COR-L47 (cell line): ENCODE measurements at regions not wholly inside any gene's neighbourhood (a gene's known extent, or its start where the extent isn't known, plus 50 kb on each side); places are given as distances from the start of the nearest gene placed in this dataset.

Source experiments
- DNase-seq: peaks from one replicate; lab custom pipeline; 2025; lab: John Stamatoyannopoulos, UW

DNA sequence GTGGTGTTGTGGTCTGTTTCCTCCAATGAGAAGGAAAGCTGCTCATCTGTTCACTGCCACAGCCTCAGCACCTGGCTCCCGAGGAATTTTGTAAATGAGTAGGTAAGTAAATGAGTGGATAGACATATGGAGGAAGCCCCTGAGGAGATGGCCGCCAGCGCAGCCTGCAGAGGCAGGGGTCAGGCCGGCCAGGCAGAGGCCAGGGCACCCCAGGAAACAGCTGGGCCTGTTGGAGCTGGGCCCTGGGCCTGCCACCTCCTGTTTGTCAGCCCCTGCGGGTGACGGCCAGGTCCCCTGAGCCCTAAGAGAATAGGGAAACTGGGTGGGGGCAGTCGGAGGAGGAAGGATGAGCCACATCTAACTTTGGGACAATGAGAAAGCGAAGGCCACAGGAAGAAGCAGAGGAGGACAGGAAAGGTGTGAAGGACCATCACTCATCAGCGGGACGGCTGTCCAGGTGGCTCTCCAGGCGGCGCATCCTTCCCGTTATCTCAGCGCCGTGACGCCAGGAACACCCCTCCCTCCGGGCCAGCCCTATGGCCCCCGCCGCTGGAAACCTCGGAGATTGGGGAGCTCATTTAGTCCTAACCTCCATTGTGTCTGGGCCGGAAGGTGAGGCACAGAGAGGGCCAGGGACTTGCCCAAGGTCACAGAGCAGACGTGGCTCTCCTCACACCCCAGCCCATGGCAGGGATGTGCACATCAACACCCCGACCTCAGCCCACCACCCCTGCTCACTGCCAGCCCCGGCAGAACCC, 142.3 kb upstream of the UNC5B start:
- DNase-seq: no peak

DNA sequence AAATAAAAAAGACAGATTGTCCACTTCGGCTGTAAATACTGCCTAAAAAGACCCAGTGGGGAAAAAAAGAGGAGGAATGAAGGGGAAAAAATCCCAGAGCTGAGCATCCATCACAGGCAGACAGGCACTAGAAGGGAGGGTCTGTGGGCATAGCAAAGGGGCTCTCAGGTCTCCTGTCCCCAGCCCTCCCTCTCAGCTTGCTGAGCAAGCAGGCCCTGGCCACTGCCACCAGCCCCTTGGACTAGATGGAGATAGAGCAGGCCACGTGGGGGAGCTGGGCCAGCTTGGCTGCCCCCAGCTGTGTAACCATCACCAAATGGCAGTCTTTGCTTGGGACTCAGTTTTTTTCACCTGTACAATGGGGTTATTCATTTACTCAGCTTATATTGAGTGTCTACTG, 141.6 kb upstream of the UNC5B start:
- no peak for DNase-seq

DNA sequence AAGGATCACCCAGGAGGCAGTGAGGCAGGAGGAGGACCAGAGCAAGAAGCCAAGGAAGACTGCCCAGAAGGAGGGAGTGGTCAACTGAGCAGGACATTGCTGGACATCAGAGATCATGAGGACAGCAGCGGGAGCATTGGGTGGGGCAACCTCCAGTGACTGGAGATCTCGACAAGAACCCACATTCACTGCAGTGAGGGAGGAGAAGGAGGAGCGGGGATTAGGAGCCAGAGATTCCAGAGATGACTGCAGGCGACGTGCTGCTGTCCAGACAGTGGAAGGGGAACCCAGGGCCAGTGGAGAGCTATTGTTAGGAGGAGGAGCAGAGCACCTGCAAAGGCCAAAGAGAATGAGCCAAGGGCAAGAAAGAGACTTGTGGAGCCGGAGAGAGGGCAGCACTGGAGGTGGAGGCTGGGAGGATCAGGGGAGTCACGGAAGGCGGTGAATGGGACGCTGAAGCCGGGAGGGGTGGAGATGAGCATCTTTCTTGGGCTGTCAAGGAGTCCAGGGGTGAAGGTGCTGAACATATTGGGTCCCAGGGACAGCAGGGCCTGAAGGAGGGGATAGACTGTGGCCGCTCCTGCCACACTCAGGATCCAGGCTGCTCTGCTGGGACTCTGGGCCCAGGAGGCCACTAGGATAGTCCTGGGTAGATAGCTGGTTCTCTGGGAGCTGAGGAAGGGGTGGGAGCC, 140.1 kb upstream of the UNC5B start:
- no peak for DNase-seq

DNA sequence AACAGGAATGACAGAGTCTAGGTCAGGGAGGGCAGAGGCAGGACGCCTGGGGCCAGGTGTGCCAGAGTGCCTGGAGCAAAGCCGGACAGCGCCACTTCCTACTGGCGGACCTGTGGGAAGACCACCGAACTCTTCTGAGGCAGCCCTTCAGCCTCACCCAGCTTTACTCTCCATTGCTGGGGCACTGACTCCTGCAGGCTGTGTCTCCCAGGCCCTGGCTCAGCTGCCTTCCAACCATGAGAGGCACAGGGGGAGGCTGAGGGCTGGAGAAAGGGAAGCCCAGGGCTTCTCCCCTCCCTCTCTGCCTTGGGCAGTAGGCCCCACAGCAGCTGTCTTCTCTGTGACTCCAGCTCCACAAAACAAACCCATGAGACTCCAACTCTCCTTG, 139.6 kb upstream of the UNC5B start:
- no peak for DNase-seq

DNA sequence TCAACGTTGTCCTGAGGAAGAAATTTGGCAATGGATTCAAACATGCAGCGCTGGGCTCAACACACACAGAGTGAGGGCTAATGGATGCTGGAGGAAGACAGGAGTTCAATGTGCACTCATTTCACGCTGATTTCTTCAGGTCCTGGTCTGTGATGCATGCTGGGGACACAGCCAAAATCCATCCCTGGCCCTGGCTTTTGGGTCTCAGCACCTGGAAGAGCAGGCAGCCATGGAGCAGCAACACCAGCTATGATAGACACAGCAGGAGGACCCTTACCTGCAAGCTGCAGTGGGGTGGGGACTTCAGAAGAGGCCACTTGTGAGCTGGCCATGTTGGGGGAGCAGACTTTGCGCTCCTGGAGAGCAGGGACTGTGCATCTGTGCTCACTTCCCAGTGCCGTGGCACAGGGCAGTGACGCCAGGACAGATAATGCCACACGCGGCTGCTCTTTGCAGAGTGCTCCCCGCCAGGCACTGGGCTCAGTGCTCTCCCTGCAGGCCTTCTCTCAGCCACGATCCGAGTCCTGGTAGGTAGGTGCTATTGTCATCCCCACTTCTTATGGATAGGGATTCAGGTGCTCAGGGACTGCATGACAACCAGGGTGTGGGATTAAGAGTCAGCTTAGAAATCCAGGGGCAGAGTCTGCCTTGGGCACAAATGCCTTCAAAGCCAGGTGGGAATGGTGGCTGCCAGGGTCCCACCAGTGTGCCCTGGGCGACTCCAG, 138.8 kb upstream of the UNC5B start:
- DNase-seq: no peak

GRCh38 chr10:71074176-71074755, 138.1 kb upstream of the UNC5B start:
- DNase-seq: no peak

DNA sequence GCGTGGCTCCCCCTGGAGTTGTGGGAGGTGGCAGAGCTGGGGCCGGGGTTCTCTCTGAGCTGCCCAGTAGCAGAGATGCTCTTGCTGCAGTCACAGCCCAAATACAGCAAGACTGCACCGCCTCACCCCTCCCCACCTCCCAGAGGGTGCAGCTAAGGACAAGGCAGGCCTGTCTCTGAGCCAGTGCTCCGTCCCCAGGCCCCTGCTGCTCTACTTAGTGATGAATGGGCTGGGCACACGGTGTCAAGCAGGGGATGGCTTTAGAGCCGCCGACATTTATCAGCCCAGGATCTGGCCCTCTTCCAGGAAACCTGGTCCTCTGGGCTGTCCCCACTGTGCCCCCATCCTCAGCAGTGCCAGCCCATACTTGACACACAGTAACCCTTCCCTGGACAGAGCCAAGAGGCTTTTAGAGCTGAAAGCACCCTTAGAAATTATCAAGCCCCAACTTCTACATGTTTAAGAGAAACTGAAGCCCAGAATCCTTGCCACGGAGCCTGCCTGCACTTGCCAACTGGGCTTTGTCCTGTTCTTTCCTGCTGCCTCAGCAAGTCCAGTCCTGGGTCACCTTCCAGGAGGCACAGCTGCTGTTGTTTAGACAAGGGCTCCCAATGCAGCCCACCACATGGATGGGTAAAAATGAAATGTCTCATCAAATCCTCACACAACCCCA, 137.1 kb upstream of the UNC5B start:
- DNase-seq: peak; percentile 22

- no peak for DNase-seq
Measured at GRCh38 chr10:71075759-71076472, 136.5 kb upstream of the UNC5B start.

DNA sequence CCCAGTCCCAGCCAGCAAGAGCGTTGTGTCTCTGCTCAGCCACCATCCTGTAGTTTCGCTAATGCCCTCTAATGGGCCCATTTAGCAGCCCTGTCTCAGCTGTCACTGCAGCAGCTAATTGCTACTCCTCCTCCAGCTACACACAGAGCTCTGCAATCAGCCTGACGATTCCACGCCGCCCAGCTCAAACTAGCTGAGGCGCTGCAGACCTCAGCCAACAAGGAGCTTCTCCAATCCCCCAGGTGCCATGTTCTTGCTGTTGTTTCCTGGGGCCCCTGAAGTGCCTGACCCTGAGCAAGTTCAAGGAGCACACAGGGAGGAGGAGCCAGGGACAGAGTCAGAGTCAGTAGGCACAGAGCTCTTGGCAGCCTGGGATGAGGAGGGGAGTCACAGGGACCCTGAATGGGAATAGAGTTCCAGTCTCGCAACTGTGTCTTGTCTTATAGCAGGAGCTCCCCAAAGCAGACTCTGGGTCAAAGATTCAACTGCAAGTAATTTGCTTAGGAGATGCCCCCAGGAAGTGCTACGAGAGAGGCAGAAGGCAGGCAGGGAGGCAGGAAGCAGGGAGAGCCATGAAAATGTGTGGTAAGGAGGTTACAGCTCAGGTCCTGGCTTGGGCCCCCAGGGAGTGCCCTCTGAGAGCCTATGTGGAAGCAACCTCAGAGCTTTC, 135.8 kb upstream of the UNC5B start:
- no peak for DNase-seq

GRCh38 chr10:71077143-71077581, 135.2 kb upstream of the UNC5B start:
- DNase-seq: no peak

DNA sequence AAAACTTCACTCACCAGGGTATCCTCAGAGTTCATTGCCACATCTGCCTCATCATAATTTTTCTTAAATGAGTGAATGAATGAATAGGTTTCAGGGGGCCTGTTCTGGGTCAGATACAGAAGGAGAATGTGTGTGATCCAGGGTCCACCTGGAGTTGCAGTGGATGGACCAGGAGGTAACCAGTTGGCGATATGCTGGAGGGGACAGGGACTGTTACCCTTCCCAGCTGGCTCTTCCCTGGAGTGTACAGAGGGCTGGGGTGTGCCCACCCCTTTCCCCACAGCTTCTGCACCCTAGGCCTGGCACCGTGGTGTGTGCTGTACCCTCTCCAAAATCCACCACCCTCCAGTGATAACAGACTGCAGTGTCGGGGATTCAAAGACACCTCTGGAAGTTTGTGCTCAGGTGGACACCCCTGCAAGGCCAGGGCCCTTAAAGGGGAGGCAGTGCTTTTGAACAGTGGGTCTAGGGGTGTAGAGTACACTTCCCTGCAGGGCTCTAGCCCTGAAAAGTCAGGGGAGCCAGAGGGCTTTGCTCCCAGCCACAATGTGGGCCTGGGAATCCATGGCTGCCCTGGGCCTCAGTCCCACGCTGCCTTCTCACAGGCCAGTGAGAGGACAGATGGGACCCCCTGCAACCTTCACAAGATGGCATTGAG, 134.4 kb upstream of the UNC5B start:
- no peak for DNase-seq

GRCh38 chr10:71078454-71079145, 133.8 kb upstream of the UNC5B start:
- DNase-seq: no peak

- DNase-seq: no peak
Measured at GRCh38 chr10:71079761-71080380, 132.5 kb upstream of the UNC5B start.

DNA sequence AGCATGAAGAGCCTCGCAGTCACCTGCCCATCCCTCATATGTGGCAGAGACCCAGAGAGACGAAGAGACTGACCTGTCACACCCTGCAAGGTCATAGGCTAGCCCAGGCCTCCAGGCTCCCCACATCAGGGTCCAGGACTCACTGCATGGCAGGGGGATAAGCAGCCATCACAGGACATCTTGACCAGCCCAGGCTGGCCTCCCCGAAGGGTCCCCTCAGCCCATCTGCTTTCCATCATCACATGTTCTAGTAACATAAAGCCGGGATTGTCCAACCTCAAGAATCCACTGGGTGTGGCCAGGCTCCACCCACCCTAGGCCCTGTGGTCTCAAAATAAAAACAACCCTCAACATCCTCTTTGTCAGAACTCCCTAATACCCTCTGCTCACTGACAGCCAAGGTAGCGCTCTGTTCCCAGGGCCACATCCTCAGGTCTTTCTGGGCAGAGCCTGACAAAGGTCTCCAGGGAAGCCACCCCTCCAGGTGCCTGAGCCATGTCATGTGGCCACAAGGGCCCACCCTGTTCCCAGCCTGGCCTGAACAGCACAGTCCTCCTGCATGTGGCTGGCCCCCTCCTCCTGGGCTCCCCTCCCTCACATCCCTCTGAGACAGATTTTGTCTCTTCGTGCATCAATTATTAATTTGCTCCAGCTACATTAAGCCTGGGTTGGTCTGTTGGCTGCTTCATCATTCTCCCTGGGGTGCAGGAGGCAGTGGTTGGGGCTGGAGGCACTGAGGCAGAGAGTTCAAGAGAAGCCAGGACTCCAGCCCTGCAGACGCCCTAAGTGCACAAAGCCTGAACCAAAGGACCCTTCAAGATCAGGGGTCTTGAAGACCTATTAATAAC, 131.8 kb upstream of the UNC5B start:
- DNase-seq: no peak

DNA sequence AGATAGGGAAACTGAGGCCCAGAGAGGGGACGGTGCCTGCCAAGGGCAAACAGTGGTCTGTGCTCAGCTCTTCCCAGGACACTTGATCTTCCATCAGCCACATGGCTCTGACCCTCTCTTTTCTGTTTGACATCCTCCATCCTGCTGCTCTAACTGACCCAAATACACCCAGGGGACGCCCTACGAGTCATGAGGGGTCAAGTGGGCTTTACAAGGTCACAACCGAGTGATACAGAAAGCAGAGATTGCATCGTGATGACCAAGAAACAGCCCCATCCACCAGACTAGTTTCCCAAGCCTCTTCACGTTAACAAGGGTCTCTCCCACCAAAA, 131.2 kb upstream of the UNC5B start:
- no peak for DNase-seq

- no peak for DNase-seq
Measured at GRCh38 chr10:71081912-71082311, 130.5 kb upstream of the UNC5B start.

DNA sequence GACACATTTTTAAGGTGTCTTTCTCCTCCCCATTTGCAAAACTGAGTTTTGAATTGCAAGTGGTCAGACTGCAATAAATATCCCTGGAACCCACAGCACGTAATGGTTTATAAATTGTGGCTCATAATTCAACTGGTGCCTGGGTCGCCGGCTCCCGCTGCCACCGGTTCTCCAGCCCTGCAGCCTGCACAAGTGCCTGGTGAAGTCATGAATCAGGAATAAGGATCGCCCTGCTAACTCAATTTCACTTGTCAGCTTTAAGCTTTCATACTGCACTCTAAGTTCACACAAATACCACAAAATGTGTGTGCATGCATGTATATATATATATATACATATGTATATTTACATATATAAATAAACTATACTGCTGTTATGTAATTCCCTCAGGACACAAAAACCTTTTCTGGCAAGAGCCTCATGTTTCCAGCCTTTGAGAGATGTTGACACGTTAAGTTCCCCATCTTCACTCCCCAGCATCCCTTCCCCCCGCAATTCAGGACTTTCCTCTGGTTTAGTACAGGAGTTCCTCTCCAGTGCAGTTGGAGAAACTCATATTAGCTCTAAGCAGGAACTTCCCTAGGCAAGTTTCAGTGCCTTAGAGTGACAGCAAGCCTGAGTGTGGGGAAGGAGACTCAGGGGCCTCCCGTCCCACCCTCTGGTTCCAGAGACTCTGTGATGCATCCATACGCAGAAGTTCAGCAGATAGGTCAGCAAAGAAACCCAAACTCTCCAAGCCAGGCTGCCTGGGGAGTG, 129.2 kb upstream of the UNC5B start:
- no peak for DNase-seq

DNA sequence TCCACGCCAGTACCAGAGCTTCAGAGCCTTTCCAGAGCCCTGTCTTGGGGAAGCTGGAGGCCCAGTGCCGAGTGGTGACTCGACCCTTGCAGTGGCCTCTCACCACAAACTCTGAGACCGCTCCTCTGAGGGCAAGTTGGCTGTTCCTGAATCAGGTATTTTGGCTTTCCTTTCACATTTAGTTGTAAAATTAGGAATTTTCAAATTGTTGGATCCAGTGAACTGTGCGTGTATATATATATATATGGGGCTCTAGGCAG, 128.7 kb upstream of the UNC5B start:
- DNase-seq: no peak
